Stomach smooth muscle (tissue), 2 donors: ENCODE measurements at regions not wholly inside any gene's neighbourhood (a gene's known extent, or its start where the extent isn't known, plus 50 kb on each side); places are given as distances from the start of the nearest gene placed in this dataset.
"Not testable (repeated sequence)": the region's sequence is repeated elsewhere in the genome, so short reads cannot be mapped to it uniquely, and the experiment has no call there.

ENCODE experiments used
- H3K27ac ChIP-seq: one replicate; pipeline ENCODE4 v1.7.0; 2013; ENCODE audit warnings: mild to moderate bottlenecking, low read length, inconsistent platforms
- H3K27me3 ChIP-seq, 2 donors: one replicate each; pipeline ENCODE4 v1.7.0; 2013; ENCODE audit warnings: low read length in 2 of 2; ENCODE audit not compliant: insufficient read depth in 2 of 2, control insufficient read depth in 1 of 2
- H3K36me3 ChIP-seq, 2 donors: one replicate each; pipeline ENCODE4 v1.7.0; 2013; ENCODE audit warnings: low read length in 2 of 2; ENCODE audit not compliant: control insufficient read depth in 2 of 2, insufficient read depth in 2 of 2
- H3K4me1 ChIP-seq: one replicate; pipeline ENCODE4 v1.7.0; 2013; ENCODE audit warnings: low read length; ENCODE audit not compliant: control insufficient read depth, insufficient read depth
- H3K4me3 ChIP-seq, 2 donors: one replicate each; pipeline ENCODE4 v1.7.0; 2013; ENCODE audit warnings: low read length in 2 of 2
- H3K9ac ChIP-seq, 2 donors: one replicate each; pipeline ENCODE4 v1.7.0; 2013; ENCODE audit warnings: low read length in 2 of 2, mild to moderate bottlenecking in 1 of 2
- H3K9me3 ChIP-seq, 2 donors: one replicate each; pipeline ENCODE4 v1.7.0; 2013; ENCODE audit warnings: low read length in 2 of 2; ENCODE audit not compliant: control insufficient read depth in 2 of 2
- donor health status: healthy.
- donor health status: Pancreatic carcinoma.

GRCh38 chr5:36403632-36404311, 102.1 kb upstream of the RANBP3L start:
- Histone ChIP-seq H3K4me3 (no peak overlapping the region), H3K4me1 (peaks cover 3% of the 10 kb centered on the region), H3K9me3 (no peaks in the 10 kb centered on the region), H3K9ac (no peak overlapping the region), H3K27ac (no peak overlapping the region), H3K36me3 (no peaks in the 10 kb centered on the region), H3K27me3 (no peaks in the 10 kb centered on the region)

DNA sequence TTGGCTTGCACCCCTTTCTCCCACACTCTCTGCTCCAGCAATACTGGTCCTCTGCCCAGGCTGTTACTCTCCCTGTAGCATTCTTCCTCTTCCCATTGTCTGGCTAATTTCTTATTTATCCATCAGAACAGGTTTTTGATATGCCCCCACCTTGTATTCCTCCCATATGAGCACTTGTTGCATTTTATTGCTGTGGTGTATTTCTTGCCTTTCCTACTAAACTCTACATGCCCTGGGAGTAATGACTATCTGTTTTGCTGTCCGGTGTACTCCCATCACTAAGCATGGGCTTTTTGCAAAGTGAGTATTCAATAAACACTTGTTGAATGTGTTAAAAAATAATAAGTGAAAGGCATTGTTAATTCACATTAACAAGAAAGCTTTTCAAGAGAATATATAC, 104.3 kb upstream of the RANBP3L start:
- no peaks in the 10 kb centered on the region for H3K27me3 ChIP-seq
- no peak overlapping the region for H3K27ac ChIP-seq
- no peak overlapping the region for H3K9ac ChIP-seq

GRCh38 chr5:36407396-36407795, 105.7 kb upstream of the RANBP3L start:
- H3K4me1 ChIP-seq, result peaks cover 3% of the 10 kb centered on the region
- no peak overlapping the region for H3K4me3 ChIP-seq
- no peak overlapping the region for H3K27ac ChIP-seq
- no peak overlapping the region for H3K9ac ChIP-seq
- H3K27me3 ChIP-seq, result no peaks in the 10 kb centered on the region
- H3K36me3 ChIP-seq, result no peaks in the 10 kb centered on the region
- no peaks in the 10 kb centered on the region for H3K9me3 ChIP-seq

More for the DNA sequence above, 104.3 kb upstream of the RANBP3L start:
- no peak overlapping the region for H3K4me3 ChIP-seq
- H3K4me1 ChIP-seq, result peaks cover 3% of the 10 kb centered on the region
- no peaks in the 10 kb centered on the region for H3K9me3 ChIP-seq
- no peaks in the 10 kb centered on the region for H3K36me3 ChIP-seq

DNA sequence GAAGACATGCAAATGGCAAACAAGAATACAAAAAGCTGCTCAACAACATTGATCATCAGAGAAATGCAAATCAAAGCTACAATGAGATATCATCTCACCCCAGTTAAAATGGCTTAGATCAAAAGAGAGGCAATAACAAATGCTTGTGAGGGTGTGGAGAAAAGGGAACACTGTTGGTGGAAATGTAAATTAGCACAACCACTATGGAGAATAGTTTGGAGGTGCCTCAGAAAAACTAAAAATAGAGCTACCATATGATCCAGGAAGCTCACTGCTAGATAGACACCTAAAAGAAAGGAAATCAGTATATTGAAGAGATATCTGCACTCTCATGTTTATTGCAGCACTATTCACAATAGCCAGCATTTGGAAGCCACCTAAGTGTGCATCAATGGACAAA, 108.0 kb upstream of the RANBP3L start:
- H3K4me1 ChIP-seq, H3K4me3 ChIP-seq, H3K27me3 ChIP-seq, H3K9ac ChIP-seq, H3K36me3 ChIP-seq, H3K27ac ChIP-seq, H3K9me3 ChIP-seq: not testable (repeated sequence)

GRCh38 chr5:36410672-36411071, 109.0 kb upstream of the RANBP3L start:
- not testable (repeated sequence) for H3K27ac ChIP-seq, H3K4me3 ChIP-seq, H3K4me1 ChIP-seq, H3K36me3 ChIP-seq, H3K9ac ChIP-seq, H3K9me3 ChIP-seq, H3K27me3 ChIP-seq

- Histone ChIP-seq H3K9me3 (no peaks in the 10 kb centered on the region), H3K36me3 (no peaks in the 10 kb centered on the region), H3K4me1 (no peaks in the 10 kb centered on the region), H3K27ac (no peak overlapping the region), H3K4me3 (no peak overlapping the region), H3K27me3 (no peaks in the 10 kb centered on the region), H3K9ac (no peak overlapping the region)
These were observed 113.2 kb upstream of the RANBP3L start for GRCh38 chr5:36414869-36415282.

GRCh38 chr5:36416605-36417004, 114.9 kb upstream of the RANBP3L start:
- H3K27ac ChIP-seq, result no peak overlapping the region
- H3K36me3 ChIP-seq, result no peaks in the 10 kb centered on the region
- H3K9ac ChIP-seq, result no peak overlapping the region
- H3K9me3 ChIP-seq, result no peaks in the 10 kb centered on the region
- H3K4me1 ChIP-seq, result no peaks in the 10 kb centered on the region
- no peaks in the 10 kb centered on the region for H3K27me3 ChIP-seq
- H3K4me3 ChIP-seq, result no peak overlapping the region

- Histone ChIP-seq H3K36me3 (no peaks in the 10 kb centered on the region), H3K4me1 (no peaks in the 10 kb centered on the region), H3K27ac (no peak overlapping the region), H3K9ac (no peak overlapping the region), H3K27me3 (no peaks in the 10 kb centered on the region), H3K4me3 (no peak overlapping the region), H3K9me3 (no peaks in the 10 kb centered on the region)
These were observed 115.5 kb upstream of the RANBP3L start for GRCh38 chr5:36417221-36417620.

DNA sequence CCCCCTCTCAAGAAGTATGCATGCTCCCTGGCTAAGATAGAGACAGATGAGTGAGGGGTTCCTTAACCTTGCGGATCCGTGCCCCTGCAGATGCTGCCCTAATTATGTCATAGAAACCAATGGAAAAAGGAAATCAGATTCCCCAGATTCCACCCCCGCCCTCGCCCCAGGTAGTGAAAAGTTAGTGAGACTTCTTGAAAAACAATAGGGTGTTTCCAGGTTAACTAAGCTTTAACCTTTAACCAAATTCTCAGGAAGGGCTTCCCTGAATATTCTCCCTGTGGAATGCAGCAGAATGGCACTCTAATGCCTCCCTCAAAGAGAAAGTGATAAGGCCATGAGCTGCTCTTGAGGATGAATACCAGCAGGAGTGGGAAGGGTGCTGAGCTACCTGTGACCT, 116.0 kb upstream of the RANBP3L start:
- Histone ChIP-seq H3K36me3 (no peaks in the 10 kb centered on the region), H3K9me3 (no peaks in the 10 kb centered on the region), H3K9ac (no peak overlapping the region), H3K4me1 (no peaks in the 10 kb centered on the region), H3K27me3 (no peaks in the 10 kb centered on the region), H3K27ac (no peak overlapping the region), H3K4me3 (no peak overlapping the region)

- Histone ChIP-seq H3K9me3 (no peaks in the 10 kb centered on the region), H3K36me3 (no peaks in the 10 kb centered on the region), H3K4me1 (no peaks in the 10 kb centered on the region), H3K9ac (no peak overlapping the region), H3K27me3 (no peaks in the 10 kb centered on the region), H3K27ac (no peak overlapping the region), H3K4me3 (no peak overlapping the region)
These were observed 116.7 kb upstream of the RANBP3L start for GRCh38 chr5:36418152-36418979.

DNA sequence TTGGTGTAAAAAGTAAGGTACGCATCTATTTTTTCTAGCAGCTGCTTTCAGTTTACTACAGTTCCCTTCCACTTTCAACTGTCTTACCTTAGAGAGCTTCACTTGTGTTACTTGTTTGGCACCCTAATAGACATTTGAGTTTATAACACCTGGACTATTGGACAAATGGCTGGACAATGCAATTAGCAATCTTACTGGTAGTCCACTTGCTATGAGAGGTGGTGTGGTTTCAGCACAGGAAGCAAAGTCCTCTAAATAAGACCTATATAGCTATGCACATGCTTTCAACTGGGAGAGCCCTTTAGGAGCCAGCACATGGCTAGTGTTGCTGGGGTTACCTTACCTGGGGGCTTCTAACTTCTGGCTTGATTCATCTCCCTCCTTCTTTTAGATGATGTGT, 119.6 kb upstream of the RANBP3L start:
- H3K4me3 ChIP-seq, result no peak overlapping the region

More for the DNA sequence above, 119.6 kb upstream of the RANBP3L start:
- Histone ChIP-seq H3K27ac (no peak overlapping the region), H3K9me3 (no peaks in the 10 kb centered on the region), H3K36me3 (no peaks in the 10 kb centered on the region), H3K4me1 (no peaks in the 10 kb centered on the region), H3K9ac (no peak overlapping the region), H3K27me3 (no peaks in the 10 kb centered on the region)
